LNCAP (cell line): ENCODE measurements at regions not wholly inside any gene's neighbourhood (a gene's known extent, or its start where the extent isn't known, plus 50 kb on each side); places are given as distances from the start of the nearest gene placed in this dataset.

ENCODE experiments used
- CTCF ChIP-seq: fragments of 450-650 bp; IDR thresholded peaks from 2 replicates; pipeline ENCODE4 v1.5.1; 2017; ENCODE audit warnings: mild to moderate bottlenecking

GRCh38 chr6:156306531-156306930 is 470.6 kb upstream of the ARID1B start:
- TF ChIP-seq CTCF = no peak

GRCh38 chr6:156283091-156283490 is 494.1 kb upstream of the ARID1B start:
- no peak for TF ChIP-seq CTCF

GRCh38 chr6:156282087-156282486 is 495.1 kb upstream of the ARID1B start:
- TF ChIP-seq CTCF = no peak

- no peak for TF ChIP-seq CTCF
Observed at GRCh38 chr6:156281266-156281665, 495.9 kb upstream of the ARID1B start.

- no peak for TF ChIP-seq CTCF
Observed at GRCh38 chr6:156280065-156280464, 497.1 kb upstream of the ARID1B start.

- TF ChIP-seq CTCF = no peak
Observed at GRCh38 chr6:156279261-156279969, 497.8 kb upstream of the ARID1B start.

GRCh38 chr6:156273065-156273711 is 504.0 kb upstream of the ARID1B start:
- TF ChIP-seq CTCF = no peak
